HepG2 (cell line): ENCODE measurements at regions not wholly inside any gene's neighbourhood (a gene's known extent, or its start where the extent isn't known, plus 50 kb on each side); places are given as distances from the start of the nearest gene placed in this dataset.

Experiments
- ATAC-seq: fragments of 200-7000 bp; cut with Tn5 transposase; 3 replicates; pipeline ENCODE4 v1.9.1; 2020; ENCODE audit warnings: mild to moderate bottlenecking, moderate library complexity
- BruUV-seq: library from RNA; stranded (reverse); fragments of 400-500 nt; replicated peaks from 2 replicates; lab custom pipeline; 2021; lab: Mats Ljungman, UMichigan
- CTCF ChIA-PET: fragments of 300-600 bp; formaldehyde crosslinking; extraction: SDS; loops from one replicate; lab custom pipeline; 2021; ENCODE audit warnings: low total read pairs, inconsistent platforms, low intra/inter-chr PET ratio; lab: Yijun Ruan, JAX
- POLR2A ChIA-PET: fragments of 350-600 bp; sonication (Branson Sonifier 250); formaldehyde crosslinking; loops from one replicate; lab custom pipeline; 2020; ENCODE audit warnings: antibody characterized with exemption, inconsistent platforms; lab: Yijun Ruan, JAX
- DNase-seq: peaks from one replicate; pipeline ENCODE4 v3.0.0-alpha.2; 2015; ENCODE audit warnings: low spot score
- FAIRE-seq: peaks from 3 replicates; lab custom pipeline; 2011; peaks lifted over from hg19 to GRCh38; lab: Jason Lieb, UNC
- H2AFZ ChIP-seq: one replicate; pipeline ENCODE4 v1.6.1; 2011; ENCODE audit warnings: low read length, inconsistent platforms
- H3K27ac ChIP-seq: fragments of 300-600 bp; 3 replicates; pipeline ENCODE4 v1.8.0; 2011; ENCODE audit warnings: mixed run types, mild to moderate bottlenecking, mixed read lengths, low read length, inconsistent platforms; ENCODE audit not compliant: insufficient read depth; ENCODE audit errors: extremely low read length
- H3K27me3 ChIP-seq, 2 experiments: fragments of 200-600 bp in 1 of 2; 2 replicates in 1 of 2; 3 replicates in 1 of 2; pipeline versions ENCODE4 v1.6.0 to v1.8.0; 2011; ENCODE audit warnings: low read length in 2 of 2, mild to moderate bottlenecking in 2 of 2, moderate library complexity in 2 of 2, inconsistent platforms in 1 of 2; ENCODE audit not compliant: insufficient read depth in 2 of 2, control insufficient read depth in 1 of 2
- H3K36me3 ChIP-seq, 2 experiments: fragments of 200-600 bp in 1 of 2; replicated peaks in 1 of 2; 2 replicates in 1 of 2; 3 replicates in 1 of 2; pipeline versions ENCODE4 v1.5.1 to v1.8.0; 2011; ENCODE audit warnings: low read length in 2 of 2, inconsistent platforms in 1 of 2; ENCODE audit not compliant: insufficient read depth in 2 of 2, control insufficient read depth in 1 of 2
- H3K4me1 ChIP-seq: 2 replicates; pipeline ENCODE4 v1.5.1; 2012; ENCODE audit warnings: low read length, inconsistent platforms; ENCODE audit not compliant: insufficient read depth
- H3K4me2 ChIP-seq: 2 replicates; pipeline ENCODE4 v1.6.0; 2011; ENCODE audit warnings: low read depth, low read length, inconsistent platforms
- H3K4me3 ChIP-seq, 3 experiments: fragments of 200-600 bp in 1 of 3; sonication (generic), shearing (Covaris generic) in 1 of 3; replicated peaks in 1 of 3; 2 replicates each; pipeline ENCODE4 v1.5.1; 2011 to 2016; ENCODE audit warnings: low read length in 3 of 3, inconsistent platforms in 2 of 3, low read depth in 2 of 3, mild to moderate bottlenecking in 2 of 3, control low read depth in 1 of 3, mixed read lengths in 1 of 3; ENCODE audit not compliant: insufficient read depth in 1 of 3
- H3K79me2 ChIP-seq: one replicate; pipeline ENCODE4 v1.6.1; 2011; ENCODE audit warnings: low read length, inconsistent platforms; ENCODE audit not compliant: insufficient read depth
- H3K9ac ChIP-seq: 2 replicates; pipeline ENCODE4 v1.6.0; 2011; ENCODE audit warnings: mild to moderate bottlenecking, low read depth, low read length, inconsistent platforms; ENCODE audit not compliant: insufficient read depth
- H3K9me3 ChIP-seq: 2 replicates; pipeline ENCODE4 v1.5.1; 2012; ENCODE audit warnings: mild to moderate bottlenecking, low read length
- H4K20me1 ChIP-seq: 2 replicates; pipeline ENCODE4 v1.6.0; 2011; ENCODE audit warnings: inconsistent platforms, mild to moderate bottlenecking, low read length, moderate library complexity; ENCODE audit not compliant: insufficient read depth
- CBX1 ChIP-seq: IDR thresholded peaks from one replicate; pipeline ENCODE4 v1.6.1; 2016; ENCODE audit warnings: antibody characterized with exemption, low read depth
- ZKSCAN8 ChIP-seq: IDR thresholded peaks from 2 replicates; pipeline ENCODE4 v1.6.1; 2016; ENCODE audit warnings: borderline replicate concordance, missing genetic modification reagents, missing compliant biosample characterization
- ZNF317 ChIP-seq: sonication (generic); formaldehyde crosslinking; IDR thresholded peaks from 2 replicates; pipeline ENCODE4 v1.5.0; 2020; ENCODE audit warnings: mild to moderate bottlenecking, missing genetic modification reagents
- WGBS: methylation state at CpG from one replicate; pipeline ENCODE4 v1.1.6; 2017; ENCODE audit warnings: low lambda C conversion rate; 5-methylcytosine and 5-hydroxymethylcytosine counted together
- in situ Hi-C: cut with HindIII; loops from 2 replicates; pipeline ENCODE4 v1.10.0; 2017; ENCODE audit warnings: low pct_unique_long_range_greater_than_20kb; ENCODE audit not compliant: extremely low pct_ligation_motif_present
- intact Hi-C: fragments of 100-400 bp; cut with micrococcal nuclease; formaldehyde crosslinking; loops from one replicate; pipeline ENCODE4 v1.10.0; 2022; ENCODE audit not compliant: unreplicated experiment
- TF ChIP-seq, protein P1 (sequence below): sonication (generic); formaldehyde crosslinking; IDR thresholded peaks from 2 replicates; pipeline ENCODE4 v1.8.1; 2023; ENCODE audit warnings: mild to moderate bottlenecking, missing genetic modification reagents, borderline replicate concordance
- TF ChIP-seq, protein P2 (sequence below): sonication (generic); formaldehyde crosslinking; IDR thresholded peaks from 2 replicates; pipeline ENCODE4 v1.4.0; 2020; ENCODE audit warnings: missing genetic modification reagents, mild to moderate bottlenecking, borderline replicate concordance

DNA sequence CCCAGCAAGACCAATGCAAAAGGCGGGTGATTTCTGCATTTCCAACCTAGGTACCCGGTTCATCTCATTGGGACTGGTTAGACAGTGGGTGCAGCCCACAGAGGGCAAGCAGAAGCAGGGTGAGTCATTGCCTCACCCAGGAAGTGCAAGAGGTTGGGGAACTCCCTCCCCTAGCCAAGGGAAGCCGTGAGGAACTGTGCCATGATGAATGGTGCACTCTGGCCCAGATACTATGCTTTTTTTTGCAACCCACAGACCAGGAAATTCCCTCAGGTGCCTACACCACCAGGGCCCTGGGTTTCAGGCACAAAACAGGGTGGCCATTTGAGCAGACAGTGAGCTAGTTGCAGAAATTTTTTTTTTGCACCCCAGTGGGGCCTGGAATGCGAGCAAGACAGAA, 662.6 kb upstream of the ACVR2A start:
- peaks cover 58% of the 10 kb centered on the region for H3K9me3 ChIP-seq
- TF ChIP-seq, protein P1, sequence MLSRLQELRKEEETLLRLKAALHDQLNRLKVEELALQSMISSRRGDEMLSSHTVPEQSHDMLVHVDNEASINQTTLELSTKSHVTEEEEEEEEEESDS (CRISPR knock-in tag): no peak
- H3K4me1 ChIP-seq: no peaks in the 10 kb centered on the region
- no peaks in the 10 kb centered on the region for H3K79me2 ChIP-seq
- no peak overlapping the region for H2AFZ ChIP-seq
- no peaks in the 10 kb centered on the region for H4K20me1 ChIP-seq
- FAIRE-seq (no peak), ATAC-seq (no peak), DNase-seq (no peak)
- in situ Hi-C loops (no loop called here), intact Hi-C loops (no loop called here)
- no peak overlapping the region for H3K9ac ChIP-seq
- no peak overlapping the region for H3K27ac ChIP-seq
- H3K4me2 ChIP-seq: no peak overlapping the region
- no peak overlapping the region for H3K4me3 ChIP-seq
- CTCF ChIA-PET: no interaction called here
- 0% methylated on average over 4 of the region's 4 CpGs for WGBS
- POLR2A ChIA-PET: no interaction called here
- H3K36me3 ChIP-seq: no peaks in the 10 kb centered on the region
- no TSS peak for BruUV-seq
- no peaks in the 10 kb centered on the region for H3K27me3 ChIP-seq

DNA sequence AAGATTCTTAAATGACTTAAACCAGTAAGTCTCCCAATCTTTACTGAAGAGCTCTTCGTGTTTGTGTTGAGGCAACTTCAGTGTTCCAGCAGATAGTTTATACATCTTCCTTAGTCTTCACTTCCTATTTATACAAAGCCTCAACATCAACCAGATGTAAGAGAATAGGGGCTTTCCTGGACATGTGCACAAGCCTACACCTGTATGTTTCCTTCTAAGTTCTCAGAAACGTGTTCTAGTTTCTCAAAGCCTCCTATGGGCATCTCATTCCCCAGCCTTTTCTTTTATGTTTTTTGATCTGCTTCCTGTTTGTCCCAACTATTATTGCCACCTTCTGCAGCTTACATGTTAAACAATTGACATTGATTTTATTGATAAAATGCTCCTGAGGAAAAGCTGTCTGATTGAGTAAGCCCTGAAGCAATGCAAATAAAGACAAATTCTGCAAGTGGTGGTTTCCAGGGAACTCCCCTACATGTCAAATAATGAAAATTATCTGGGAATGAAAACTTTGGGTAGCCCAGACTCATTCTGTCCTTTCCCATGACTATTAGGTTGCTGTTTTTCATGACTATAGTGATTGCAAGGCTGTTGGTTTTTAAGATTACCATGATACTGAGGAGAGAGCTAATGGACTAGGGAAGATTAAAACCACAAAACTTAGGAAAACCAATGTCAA, 663.3 kb upstream of the ACVR2A start:
- no peak overlapping the region for H3K4me2 ChIP-seq
- no peak for TF ChIP-seq CBX1
- TF ChIP-seq ZKSCAN8 (CRISPR knock-in tag): no peak
- TF ChIP-seq ZNF317 (CRISPR knock-in tag): no peak
- TF ChIP-seq, protein P2, sequence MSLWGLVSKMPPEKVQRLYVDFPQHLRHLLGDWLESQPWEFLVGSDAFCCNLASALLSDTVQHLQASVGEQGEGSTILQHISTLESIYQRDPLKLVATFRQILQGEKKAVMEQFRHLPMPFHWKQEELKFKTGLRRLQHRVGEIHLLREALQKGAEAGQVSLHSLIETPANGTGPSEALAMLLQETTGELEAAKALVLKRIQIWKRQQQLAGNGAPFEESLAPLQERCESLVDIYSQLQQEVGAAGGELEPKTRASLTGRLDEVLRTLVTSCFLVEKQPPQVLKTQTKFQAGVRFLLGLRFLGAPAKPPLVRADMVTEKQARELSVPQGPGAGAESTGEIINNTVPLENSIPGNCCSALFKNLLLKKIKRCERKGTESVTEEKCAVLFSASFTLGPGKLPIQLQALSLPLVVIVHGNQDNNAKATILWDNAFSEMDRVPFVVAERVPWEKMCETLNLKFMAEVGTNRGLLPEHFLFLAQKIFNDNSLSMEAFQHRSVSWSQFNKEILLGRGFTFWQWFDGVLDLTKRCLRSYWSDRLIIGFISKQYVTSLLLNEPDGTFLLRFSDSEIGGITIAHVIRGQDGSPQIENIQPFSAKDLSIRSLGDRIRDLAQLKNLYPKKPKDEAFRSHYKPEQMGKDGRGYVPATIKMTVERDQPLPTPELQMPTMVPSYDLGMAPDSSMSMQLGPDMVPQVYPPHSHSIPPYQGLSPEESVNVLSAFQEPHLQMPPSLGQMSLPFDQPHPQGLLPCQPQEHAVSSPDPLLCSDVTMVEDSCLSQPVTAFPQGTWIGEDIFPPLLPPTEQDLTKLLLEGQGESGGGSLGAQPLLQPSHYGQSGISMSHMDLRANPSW (CRISPR knock-in tag): no peak
- intact Hi-C loops: no loop called here

More for the DNA sequence above, 663.3 kb upstream of the ACVR2A start:
- no peaks in the 10 kb centered on the region for H4K20me1 ChIP-seq
- WGBS: 6% methylated on average over 2 of the region's 2 CpGs
- no TSS peak for BruUV-seq
- H3K27me3 ChIP-seq: no peaks in the 10 kb centered on the region
- FAIRE-seq: no peak
- no peak for DNase-seq
- ChIA-PET CTCF (no interaction called here), POLR2A (no interaction called here)
- no peak overlapping the region for H3K4me3 ChIP-seq
- no peak overlapping the region for H3K27ac ChIP-seq
- in situ Hi-C loops: no loop called here
- ATAC-seq: no peak
- H2AFZ ChIP-seq: no peak overlapping the region
- H3K9me3 ChIP-seq: peaks cover 56% of the 10 kb centered on the region
- H3K79me2 ChIP-seq: no peaks in the 10 kb centered on the region
- no peaks in the 10 kb centered on the region for H3K36me3 ChIP-seq
- H3K4me1 ChIP-seq: no peaks in the 10 kb centered on the region
- H3K9ac ChIP-seq: no peak overlapping the region
